T-cell (primary cell): ENCODE measurements at regions not wholly inside any gene's neighbourhood (a gene's known extent, or its start where the extent isn't known, plus 50 kb on each side); places are given as distances from the start of the nearest gene placed in this dataset.

Experiments
- ATAC-seq, 4 experiments: fragments of 200-7000 bp in 3 of 4; fragments of 150-1000 bp in 1 of 4; cut with Tn5 transposase; replicated peaks in 1 of 4; 1 replicate in 3 of 4; 2 replicates in 1 of 4; pipeline ENCODE4 v1.10.0; 2021; ENCODE audit warnings: moderate library complexity in 3 of 4, mild to moderate bottlenecking in 2 of 4, moderate number of reproducible peaks in 1 of 4
- CTCF ChIA-PET, 2 donors: fragments of 300-600 bp; sonication (Branson Sonifier 250); formaldehyde crosslinking; loops; one replicate each; lab custom pipeline; 2022; ENCODE audit warnings: antibody characterized with exemption in 2 of 2; lab: Charles Lee
- POLR2A ChIA-PET, 2 donors: fragments of 300-600 bp; sonication (Branson Sonifier 250); formaldehyde crosslinking; loops; one replicate each; lab custom pipeline; 2022; ENCODE audit warnings: antibody characterized with exemption in 2 of 2; lab: Charles Lee
- DNase-seq, 35 experiments: peaks; one replicate each; pipeline versions ENCODE4 v3.0.0 to v3.0.0-alpha.2; 2013 to 2023
- H3K27ac ChIP-seq: one replicate; pipeline ENCODE4 v1.5.1; 2013; ENCODE audit warnings: low read length
- H3K27me3 ChIP-seq, 2 experiments: replicated peaks in 1 of 2; 1 replicate in 1 of 2; 2 replicates in 1 of 2; pipeline versions ENCODE4 v1.6.1 to v1.7.0; 2013; ENCODE audit warnings: low read length in 1 of 2, mixed read lengths in 1 of 2; ENCODE audit not compliant: control insufficient read depth in 2 of 2, insufficient read depth in 2 of 2; ENCODE audit errors: extremely low read depth in 1 of 2
- H3K36me3 ChIP-seq, 2 donors: 1 replicate in 1 of 2; 2 replicates in 1 of 2; pipeline versions ENCODE4 v1.6.1 to v1.7.0; 2013; ENCODE audit warnings: low read length in 1 of 2; ENCODE audit not compliant: control insufficient read depth in 2 of 2, insufficient read depth in 1 of 2; ENCODE audit errors: extremely low read depth in 1 of 2
- H3K4me1 ChIP-seq, 2 experiments: 1 replicate in 1 of 2; 2 replicates in 1 of 2; pipeline versions ENCODE4 v1.6.1 to v1.7.0; 2013; ENCODE audit warnings: low read length in 2 of 2, mixed read lengths in 1 of 2; ENCODE audit not compliant: insufficient read depth in 2 of 2, control insufficient read depth in 1 of 2; ENCODE audit errors: extremely low read depth in 1 of 2
- H3K4me3 ChIP-seq, 2 donors: 1 replicate in 1 of 2; 2 replicates in 1 of 2; pipeline versions ENCODE4 v1.5.1 to v1.7.0; 2013; ENCODE audit warnings: mild to moderate bottlenecking in 2 of 2, low read length in 1 of 2, moderate library complexity in 1 of 2; ENCODE audit not compliant: control insufficient read depth in 1 of 2; ENCODE audit errors: extremely low read depth in 1 of 2
- H3K9me3 ChIP-seq: 2 replicates; pipeline ENCODE4 v1.7.0; 2013
- H3K27ac Mint-ChIP-seq, 2 donors: one replicate each; pipeline ENCODE4 v1.8.0; 2020 to 2021; ENCODE audit warnings: mild to moderate bottlenecking in 2 of 2, mixed read lengths in 2 of 2
- H3K27me3 Mint-ChIP-seq, 2 donors: one replicate each; pipeline ENCODE4 v1.8.0; 2021 to 2022; ENCODE audit warnings: mixed read lengths in 2 of 2
- H3K36me3 Mint-ChIP-seq: one replicate; pipeline ENCODE4 v1.8.0; 2021; ENCODE audit warnings: mixed read lengths
- H3K4me1 Mint-ChIP-seq, 3 donors: one replicate each; pipeline ENCODE4 v1.8.0; 2020 to 2022; ENCODE audit warnings: mixed read lengths in 3 of 3, mild to moderate bottlenecking in 1 of 3
- H3K4me3 Mint-ChIP-seq, 3 donors: one replicate each; pipeline ENCODE4 v1.8.0; 2020 to 2022; ENCODE audit warnings: mild to moderate bottlenecking in 3 of 3, mixed read lengths in 3 of 3, moderate library complexity in 3 of 3
- H3K9me3 Mint-ChIP-seq, 3 donors: one replicate each; pipeline ENCODE4 v1.8.0; 2020 to 2022; ENCODE audit warnings: mixed read lengths in 3 of 3
- WGBS: methylation state at CpG from one replicate; pipeline ENCODE4 v1.1.5; 2013; ENCODE audit warnings: missing lambda C conversion rate; ENCODE audit not compliant: insufficient coverage; 5-methylcytosine and 5-hydroxymethylcytosine counted together

- Histone ChIP-seq H3K27me3 (peaks cover 0 to 3% of the 10 kb centered on the region in 2 experiments), H3K27ac (no peak overlapping the region), H3K36me3 (no peaks in the 10 kb centered on the region), H3K4me1 (no peaks in the 10 kb centered on the region), H3K4me3 (no peak overlapping the region), H3K9me3 (no peaks in the 10 kb centered on the region)
- Mint-ChIP-seq H3K27ac (peak overlapping the region in 1 of 2 donors; percentile 0), H3K36me3 (no peaks in the 10 kb centered on the region), H3K27me3 (peaks cover 9 to 10% of the 10 kb centered on the region in 2 donors), H3K4me1 (no peaks in the 10 kb centered on the region), H3K4me3 (no peak overlapping the region), H3K9me3 (peaks cover 0 to 3% (median 0%) of the 10 kb centered on the region in 3 donors)
- DNase-seq, result no peak
- CTCF ChIA-PET, result no interaction called here
- no peak for ATAC-seq
- 66% methylated on average over 3 of the region's 5 CpGs for WGBS
- POLR2A ChIA-PET, result no interaction called here
Measured at GRCh38 chr5:61768692-61769281, 436.7 kb downstream of the ZSWIM6 start.

- 65% methylated on average over 4 of the region's 10 CpGs for WGBS
- no peaks in the 10 kb centered on the region for H3K36me3 Mint-ChIP-seq
- Histone ChIP-seq H3K36me3 (no peaks in the 10 kb centered on the region), H3K9me3 (no peaks in the 10 kb centered on the region), H3K4me3 (no peak overlapping the region), H3K27me3 (peaks cover 0 to 3% of the 10 kb centered on the region in 2 experiments), H3K4me1 (no peaks in the 10 kb centered on the region), H3K27ac (no peak overlapping the region)
- no peak overlapping the region for H3K27ac Mint-ChIP-seq
- H3K4me1 Mint-ChIP-seq, result no peaks in the 10 kb centered on the region
- H3K9me3 Mint-ChIP-seq, result no peaks in the 10 kb centered on the region
- no peak for DNase-seq
- peaks cover 13 to 14% of the 10 kb centered on the region in 2 donors for H3K27me3 Mint-ChIP-seq
- ChIA-PET CTCF (interaction anchor here in 1 of 2 donors (0.5 kb wide), 1 partner anchor 1055 kb away, joined by 3 read pairs; no protein-coding TSS in a partner anchor), POLR2A (no interaction called here)
- H3K4me3 Mint-ChIP-seq, result no peak overlapping the region
- ATAC-seq, result no peak
Measured at GRCh38 chr5:61771062-61771461, 439.0 kb downstream of the ZSWIM6 start.

- Mint-ChIP-seq H3K36me3 (no peaks in the 10 kb centered on the region), H3K4me1 (no peaks in the 10 kb centered on the region), H3K9me3 (no peaks in the 10 kb centered on the region), H3K4me3 (no peak overlapping the region), H3K27me3 (peaks cover 11 to 14% of the 10 kb centered on the region in 2 donors), H3K27ac (no peak overlapping the region)
- H3K9me3 ChIP-seq, result no peaks in the 10 kb centered on the region
- H3K4me3 ChIP-seq, result no peak overlapping the region
- no peaks in the 10 kb centered on the region for H3K36me3 ChIP-seq
- H3K27ac ChIP-seq, result no peak overlapping the region
- H3K27me3 ChIP-seq, result peaks cover 0 to 3% of the 10 kb centered on the region in 2 experiments
- H3K4me1 ChIP-seq, result no peaks in the 10 kb centered on the region
- ChIA-PET POLR2A (no interaction called here), CTCF (no interaction called here)
- no peak for DNase-seq
- ATAC-seq, result no peak
Measured at GRCh38 chr5:61771808-61772207, 439.8 kb downstream of the ZSWIM6 start.

- CTCF ChIA-PET, result no interaction called here
- no peak overlapping the region for H3K27ac Mint-ChIP-seq
- H3K27me3 ChIP-seq, result peaks cover 0 to 3% of the 10 kb centered on the region in 2 experiments
Measured at GRCh38 chr5:61775901-61776300, 443.8 kb downstream of the ZSWIM6 start.

GRCh38 chr5:61777292-61777691 is 445.2 kb downstream of the ZSWIM6 start:
- ChIA-PET CTCF (no interaction called here), POLR2A (no interaction called here)
- H3K27me3 ChIP-seq, result no peaks in the 10 kb centered on the region
- Mint-ChIP-seq H3K27ac (no peak overlapping the region), H3K36me3 (no peaks in the 10 kb centered on the region), H3K27me3 (peaks cover 18 to 26% of the 10 kb centered on the region in 2 donors), H3K4me1 (no peaks in the 10 kb centered on the region), H3K4me3 (no peak overlapping the region), H3K9me3 (peaks cover 0 to 4% (median 0%) of the 10 kb centered on the region in 3 donors)
- no peaks in the 10 kb centered on the region for H3K36me3 ChIP-seq
- H3K27ac ChIP-seq, result no peak overlapping the region
- H3K9me3 ChIP-seq, result no peaks in the 10 kb centered on the region
- ATAC-seq (no peak), DNase-seq (no peak)
- no peaks in the 10 kb centered on the region for H3K4me1 ChIP-seq
- no CpG with 5 or more reads among the region's 6 CpGs for WGBS
- no peak overlapping the region for H3K4me3 ChIP-seq

More at GRCh38 chr5:61775901-61776300, 443.8 kb downstream of the ZSWIM6 start:
- Mint-ChIP-seq H3K4me3 (no peak overlapping the region), H3K36me3 (no peaks in the 10 kb centered on the region), H3K9me3 (peaks cover 0 to 4% (median 0%) of the 10 kb centered on the region in 3 donors), H3K27me3 (peaks cover 18 to 26% of the 10 kb centered on the region in 2 donors), H3K4me1 (no peaks in the 10 kb centered on the region)
- Histone ChIP-seq H3K9me3 (no peaks in the 10 kb centered on the region), H3K27ac (no peak overlapping the region), H3K4me1 (no peaks in the 10 kb centered on the region), H3K36me3 (no peaks in the 10 kb centered on the region), H3K4me3 (no peak overlapping the region)
- 100% methylated on average over 2 of the region's 4 CpGs for WGBS
- POLR2A ChIA-PET, result no interaction called here
- ATAC-seq (no peak), DNase-seq (no peak)

GRCh38 chr5:61779743-61780142 is 447.7 kb downstream of the ZSWIM6 start:
- ATAC-seq (no peak), DNase-seq (no peak)
- Histone ChIP-seq H3K4me1 (no peaks in the 10 kb centered on the region), H3K36me3 (no peaks in the 10 kb centered on the region), H3K27ac (no peak overlapping the region), H3K9me3 (no peaks in the 10 kb centered on the region), H3K4me3 (no peak overlapping the region), H3K27me3 (no peaks in the 10 kb centered on the region)
- ChIA-PET POLR2A (no interaction called here), CTCF (no interaction called here)
- WGBS, result 100% methylated on average over 1 of the region's 2 CpGs
- H3K4me1 Mint-ChIP-seq, result no peaks in the 10 kb centered on the region
- no peaks in the 10 kb centered on the region for H3K36me3 Mint-ChIP-seq
- no peak overlapping the region for H3K4me3 Mint-ChIP-seq
- no peak overlapping the region for H3K27ac Mint-ChIP-seq
- H3K9me3 Mint-ChIP-seq, result peaks cover 0 to 4% (median 0%) of the 10 kb centered on the region in 3 donors
- peaks cover 16 to 23% of the 10 kb centered on the region in 2 donors for H3K27me3 Mint-ChIP-seq
